WTC11 (cell line): ENCODE measurements at regions not wholly inside any gene's neighbourhood (a gene's known extent, or its start where the extent isn't known, plus 50 kb on each side); places are given as distances from the start of the nearest gene placed in this dataset.

ENCODE experiments used
- CBFB ChIP-seq: sonication (generic); formaldehyde crosslinking; IDR thresholded peaks from 2 replicates; pipeline ENCODE4 v1.8.1; 2022; ENCODE audit warnings: mild to moderate bottlenecking, low read depth, missing genetic modification reagents
- IRF2 ChIP-seq: sonication (generic); formaldehyde crosslinking; IDR thresholded peaks from 2 replicates; pipeline ENCODE4 v1.8.0; 2022; ENCODE audit warnings: low read depth, missing genetic modification reagents, borderline replicate concordance
- NR3C1 ChIP-seq: sonication (generic); formaldehyde crosslinking; conservative IDR thresholded peaks from 2 replicates; pipeline ENCODE4 v1.8.1; 2023; ENCODE audit warnings: low read depth, mild to moderate bottlenecking, missing genetic modification reagents
- SOX15 ChIP-seq: fragments of 250-450 bp; sonication (Bioruptor Pico); IDR thresholded peaks from 2 replicates; pipeline ENCODE4 v1.9.0; 2021; ENCODE audit warnings: mild to moderate bottlenecking
- TP53 ChIP-seq: sonication (generic); formaldehyde crosslinking; IDR thresholded peaks from 2 replicates; pipeline ENCODE4 v1.8.1; 2023; ENCODE audit warnings: mild to moderate bottlenecking, missing genetic modification reagents
- TF ChIP-seq, protein P1 (sequence below): sonication (generic); formaldehyde crosslinking; conservative IDR thresholded peaks from 2 replicates; pipeline ENCODE4 v1.8.1; 2023; ENCODE audit warnings: mild to moderate bottlenecking, low read depth, missing genetic modification reagents, moderate library complexity
- TF ChIP-seq, protein P2 (sequence below): fragments of 250-450 bp; sonication (Bioruptor Pico); IDR thresholded peaks from 2 replicates; pipeline ENCODE4 v1.9.0; 2021; ENCODE audit warnings: mild to moderate bottlenecking
- TF ChIP-seq, protein P3 (sequence below): fragments of 250-450 bp; sonication (Bioruptor Pico); IDR thresholded peaks from 2 replicates; pipeline ENCODE4 v1.9.0; 2021; ENCODE audit warnings: mild to moderate bottlenecking, borderline replicate concordance
- TF ChIP-seq, protein P4 (sequence below): fragments of 250-450 bp; sonication (Bioruptor Pico); IDR thresholded peaks from 2 replicates; pipeline ENCODE4 v1.9.0; 2021; ENCODE audit warnings: moderate library complexity, mild to moderate bottlenecking, inconsistent platforms, borderline replicate concordance
- TF ChIP-seq, protein P5 (sequence below): fragments of 250-450 bp; sonication (Bioruptor Pico); conservative IDR thresholded peaks from 2 replicates; pipeline ENCODE4 v1.9.0; 2021; ENCODE audit warnings: mild to moderate bottlenecking
- TF ChIP-seq, protein P6 (sequence below): fragments of 250-450 bp; sonication (Bioruptor Pico); IDR thresholded peaks from 2 replicates; pipeline ENCODE4 v2.1.2; 2022; ENCODE audit warnings: mild to moderate bottlenecking, moderate library complexity

DNA sequence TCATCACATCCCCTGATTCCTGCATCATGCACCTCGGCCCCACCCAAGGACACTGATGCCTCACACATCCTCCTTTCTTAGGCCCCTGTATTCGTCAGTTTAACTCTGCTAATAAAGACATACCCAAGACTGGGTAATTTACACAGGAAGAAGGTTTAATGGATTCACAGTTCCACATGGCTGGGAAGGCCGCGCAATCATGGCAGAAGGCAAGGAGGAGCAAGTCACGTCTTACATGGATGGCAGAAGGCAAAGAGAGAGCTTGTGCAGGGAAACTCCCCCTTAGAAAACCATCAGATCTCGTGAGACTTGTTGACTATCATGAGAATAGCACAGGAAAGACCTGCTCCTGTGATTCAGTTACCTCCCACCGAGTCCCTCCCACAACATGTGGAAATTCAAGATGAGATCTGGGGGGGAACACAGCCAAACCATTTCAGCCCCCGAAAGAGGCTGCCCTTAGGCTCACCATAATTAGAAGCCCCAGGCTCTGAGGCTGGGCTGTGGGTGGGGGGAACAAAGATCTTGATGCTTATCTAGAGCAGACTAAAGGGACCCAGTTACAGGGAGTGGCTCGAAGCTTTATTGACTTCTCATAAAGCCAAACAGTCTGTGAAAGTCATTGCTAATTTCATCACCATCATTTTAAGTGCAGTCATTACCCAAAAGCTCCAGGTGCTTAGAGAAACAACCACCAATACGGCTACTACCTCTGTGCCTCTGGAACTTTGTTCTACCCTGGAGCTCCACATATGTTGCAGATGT, 181.5 kb downstream of the MATN1 start (continued):
- no peak for TF ChIP-seq NR3C1 (CRISPR knock-in tag)
- no peak for TF ChIP-seq SOX15
- TF ChIP-seq TP53, result no peak
- TF ChIP-seq, protein P1, sequence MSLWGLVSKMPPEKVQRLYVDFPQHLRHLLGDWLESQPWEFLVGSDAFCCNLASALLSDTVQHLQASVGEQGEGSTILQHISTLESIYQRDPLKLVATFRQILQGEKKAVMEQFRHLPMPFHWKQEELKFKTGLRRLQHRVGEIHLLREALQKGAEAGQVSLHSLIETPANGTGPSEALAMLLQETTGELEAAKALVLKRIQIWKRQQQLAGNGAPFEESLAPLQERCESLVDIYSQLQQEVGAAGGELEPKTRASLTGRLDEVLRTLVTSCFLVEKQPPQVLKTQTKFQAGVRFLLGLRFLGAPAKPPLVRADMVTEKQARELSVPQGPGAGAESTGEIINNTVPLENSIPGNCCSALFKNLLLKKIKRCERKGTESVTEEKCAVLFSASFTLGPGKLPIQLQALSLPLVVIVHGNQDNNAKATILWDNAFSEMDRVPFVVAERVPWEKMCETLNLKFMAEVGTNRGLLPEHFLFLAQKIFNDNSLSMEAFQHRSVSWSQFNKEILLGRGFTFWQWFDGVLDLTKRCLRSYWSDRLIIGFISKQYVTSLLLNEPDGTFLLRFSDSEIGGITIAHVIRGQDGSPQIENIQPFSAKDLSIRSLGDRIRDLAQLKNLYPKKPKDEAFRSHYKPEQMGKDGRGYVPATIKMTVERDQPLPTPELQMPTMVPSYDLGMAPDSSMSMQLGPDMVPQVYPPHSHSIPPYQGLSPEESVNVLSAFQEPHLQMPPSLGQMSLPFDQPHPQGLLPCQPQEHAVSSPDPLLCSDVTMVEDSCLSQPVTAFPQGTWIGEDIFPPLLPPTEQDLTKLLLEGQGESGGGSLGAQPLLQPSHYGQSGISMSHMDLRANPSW (CRISPR knock-in tag), result no peak
- TF ChIP-seq, protein P2, sequence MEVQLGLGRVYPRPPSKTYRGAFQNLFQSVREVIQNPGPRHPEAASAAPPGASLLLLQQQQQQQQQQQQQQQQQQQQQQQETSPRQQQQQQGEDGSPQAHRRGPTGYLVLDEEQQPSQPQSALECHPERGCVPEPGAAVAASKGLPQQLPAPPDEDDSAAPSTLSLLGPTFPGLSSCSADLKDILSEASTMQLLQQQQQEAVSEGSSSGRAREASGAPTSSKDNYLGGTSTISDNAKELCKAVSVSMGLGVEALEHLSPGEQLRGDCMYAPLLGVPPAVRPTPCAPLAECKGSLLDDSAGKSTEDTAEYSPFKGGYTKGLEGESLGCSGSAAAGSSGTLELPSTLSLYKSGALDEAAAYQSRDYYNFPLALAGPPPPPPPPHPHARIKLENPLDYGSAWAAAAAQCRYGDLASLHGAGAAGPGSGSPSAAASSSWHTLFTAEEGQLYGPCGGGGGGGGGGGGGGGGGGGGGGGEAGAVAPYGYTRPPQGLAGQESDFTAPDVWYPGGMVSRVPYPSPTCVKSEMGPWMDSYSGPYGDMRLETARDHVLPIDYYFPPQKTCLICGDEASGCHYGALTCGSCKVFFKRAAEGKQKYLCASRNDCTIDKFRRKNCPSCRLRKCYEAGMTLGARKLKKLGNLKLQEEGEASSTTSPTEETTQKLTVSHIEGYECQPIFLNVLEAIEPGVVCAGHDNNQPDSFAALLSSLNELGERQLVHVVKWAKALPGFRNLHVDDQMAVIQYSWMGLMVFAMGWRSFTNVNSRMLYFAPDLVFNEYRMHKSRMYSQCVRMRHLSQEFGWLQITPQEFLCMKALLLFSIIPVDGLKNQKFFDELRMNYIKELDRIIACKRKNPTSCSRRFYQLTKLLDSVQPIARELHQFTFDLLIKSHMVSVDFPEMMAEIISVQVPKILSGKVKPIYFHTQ (CRISPR knock-in tag), result no peak
- no peak for TF ChIP-seq CBFB (CRISPR knock-in tag)
- TF ChIP-seq, protein P3, sequence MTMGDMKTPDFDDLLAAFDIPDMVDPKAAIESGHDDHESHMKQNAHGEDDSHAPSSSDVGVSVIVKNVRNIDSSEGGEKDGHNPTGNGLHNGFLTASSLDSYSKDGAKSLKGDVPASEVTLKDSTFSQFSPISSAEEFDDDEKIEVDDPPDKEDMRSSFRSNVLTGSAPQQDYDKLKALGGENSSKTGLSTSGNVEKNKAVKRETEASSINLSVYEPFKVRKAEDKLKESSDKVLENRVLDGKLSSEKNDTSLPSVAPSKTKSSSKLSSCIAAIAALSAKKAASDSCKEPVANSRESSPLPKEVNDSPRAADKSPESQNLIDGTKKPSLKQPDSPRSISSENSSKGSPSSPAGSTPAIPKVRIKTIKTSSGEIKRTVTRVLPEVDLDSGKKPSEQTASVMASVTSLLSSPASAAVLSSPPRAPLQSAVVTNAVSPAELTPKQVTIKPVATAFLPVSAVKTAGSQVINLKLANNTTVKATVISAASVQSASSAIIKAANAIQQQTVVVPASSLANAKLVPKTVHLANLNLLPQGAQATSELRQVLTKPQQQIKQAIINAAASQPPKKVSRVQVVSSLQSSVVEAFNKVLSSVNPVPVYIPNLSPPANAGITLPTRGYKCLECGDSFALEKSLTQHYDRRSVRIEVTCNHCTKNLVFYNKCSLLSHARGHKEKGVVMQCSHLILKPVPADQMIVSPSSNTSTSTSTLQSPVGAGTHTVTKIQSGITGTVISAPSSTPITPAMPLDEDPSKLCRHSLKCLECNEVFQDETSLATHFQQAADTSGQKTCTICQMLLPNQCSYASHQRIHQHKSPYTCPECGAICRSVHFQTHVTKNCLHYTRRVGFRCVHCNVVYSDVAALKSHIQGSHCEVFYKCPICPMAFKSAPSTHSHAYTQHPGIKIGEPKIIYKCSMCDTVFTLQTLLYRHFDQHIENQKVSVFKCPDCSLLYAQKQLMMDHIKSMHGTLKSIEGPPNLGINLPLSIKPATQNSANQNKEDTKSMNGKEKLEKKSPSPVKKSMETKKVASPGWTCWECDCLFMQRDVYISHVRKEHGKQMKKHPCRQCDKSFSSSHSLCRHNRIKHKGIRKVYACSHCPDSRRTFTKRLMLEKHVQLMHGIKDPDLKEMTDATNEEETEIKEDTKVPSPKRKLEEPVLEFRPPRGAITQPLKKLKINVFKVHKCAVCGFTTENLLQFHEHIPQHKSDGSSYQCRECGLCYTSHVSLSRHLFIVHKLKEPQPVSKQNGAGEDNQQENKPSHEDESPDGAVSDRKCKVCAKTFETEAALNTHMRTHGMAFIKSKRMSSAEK, result no peak
- TF ChIP-seq, protein P4, sequence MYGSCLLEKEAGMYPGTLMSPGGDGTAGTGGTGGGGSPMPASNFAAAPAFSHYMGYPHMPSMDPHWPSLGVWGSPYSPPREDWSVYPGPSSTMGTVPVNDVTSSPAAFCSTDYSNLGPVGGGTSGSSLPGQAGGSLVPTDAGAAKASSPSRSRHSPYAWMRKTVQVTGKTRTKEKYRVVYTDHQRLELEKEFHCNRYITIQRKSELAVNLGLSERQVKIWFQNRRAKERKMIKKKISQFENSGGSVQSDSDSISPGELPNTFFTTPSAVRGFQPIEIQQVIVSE, result no peak
- no peak for TF ChIP-seq IRF2
- TF ChIP-seq, protein P5, sequence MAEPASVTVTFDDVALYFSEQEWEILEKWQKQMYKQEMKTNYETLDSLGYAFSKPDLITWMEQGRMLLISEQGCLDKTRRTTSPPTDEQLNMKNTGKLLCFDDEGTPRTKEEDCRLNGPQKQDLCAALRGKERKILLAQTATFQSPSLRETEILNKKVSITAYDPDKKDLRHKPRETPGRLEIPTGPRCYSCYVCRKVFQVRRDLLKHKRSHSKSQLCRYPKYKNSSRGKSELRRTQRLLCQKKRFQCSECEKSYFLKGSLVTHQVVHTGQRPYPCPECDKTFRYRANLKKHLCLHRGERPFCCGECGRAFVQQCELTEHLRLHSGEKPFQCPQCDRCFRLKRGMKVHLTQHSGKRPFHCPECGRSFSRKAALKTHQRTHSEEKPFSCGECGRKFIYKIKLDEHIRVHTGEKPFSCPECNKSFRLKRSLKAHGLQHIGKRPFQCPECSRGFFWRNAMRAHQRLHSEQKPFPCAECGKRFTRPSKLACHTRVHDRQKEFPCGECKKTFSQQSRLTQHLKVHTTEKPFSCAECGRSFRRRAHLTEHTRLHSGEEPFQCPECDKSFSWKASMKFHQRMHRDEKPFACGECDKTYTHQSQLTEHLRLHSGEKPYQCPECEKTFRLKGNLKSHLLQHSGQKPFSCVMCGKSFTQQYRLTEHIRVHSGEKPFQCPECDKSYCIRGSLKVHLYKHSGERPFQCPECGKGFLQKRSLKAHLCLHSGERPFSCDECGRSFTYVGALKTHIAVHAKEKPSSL (CRISPR knock-in tag), result no peak
- TF ChIP-seq, protein P6, sequence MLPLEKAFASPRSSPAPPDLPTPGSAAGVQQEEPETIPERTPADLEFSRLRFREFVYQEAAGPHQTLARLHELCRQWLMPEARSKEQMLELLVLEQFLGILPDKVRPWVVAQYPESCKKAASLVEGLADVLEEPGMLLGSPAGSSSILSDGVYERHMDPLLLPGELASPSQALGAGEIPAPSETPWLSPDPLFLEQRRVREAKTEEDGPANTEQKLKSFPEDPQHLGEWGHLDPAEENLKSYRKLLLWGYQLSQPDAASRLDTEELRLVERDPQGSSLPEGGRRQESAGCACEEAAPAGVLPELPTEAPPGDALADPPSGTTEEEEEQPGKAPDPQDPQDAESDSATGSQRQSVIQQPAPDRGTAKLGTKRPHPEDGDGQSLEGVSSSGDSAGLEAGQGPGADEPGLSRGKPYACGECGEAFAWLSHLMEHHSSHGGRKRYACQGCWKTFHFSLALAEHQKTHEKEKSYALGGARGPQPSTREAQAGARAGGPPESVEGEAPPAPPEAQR (CRISPR knock-in tag), result no peak
